HEK293 (cell line): ENCODE measurements at regions not wholly inside any gene's neighbourhood (a gene's known extent, or its start where the extent isn't known, plus 50 kb on each side); places are given as distances from the start of the nearest gene placed in this dataset.

Experiments used
- BCL11B ChIP-seq: fragments of 450-650 bp; formaldehyde crosslinking; IDR thresholded peaks from 2 replicates; pipeline ENCODE4 v1.5.1; 2016; ENCODE audit warnings: low read depth, missing biosample characterization, missing genetic modification characterization
- ZNF776 ChIP-seq: fragments of 450-650 bp; formaldehyde crosslinking; IDR thresholded peaks from 2 replicates; pipeline ENCODE4 v1.5.0; 2017; ENCODE audit warnings: missing biosample characterization, missing genetic modification characterization, borderline replicate concordance
- TF ChIP-seq, protein P1 (sequence below): fragments of 450-650 bp; formaldehyde crosslinking; IDR thresholded peaks from 2 replicates; pipeline ENCODE4 v1.5.1; 2016; ENCODE audit warnings: missing biosample characterization, missing genetic modification characterization

DNA sequence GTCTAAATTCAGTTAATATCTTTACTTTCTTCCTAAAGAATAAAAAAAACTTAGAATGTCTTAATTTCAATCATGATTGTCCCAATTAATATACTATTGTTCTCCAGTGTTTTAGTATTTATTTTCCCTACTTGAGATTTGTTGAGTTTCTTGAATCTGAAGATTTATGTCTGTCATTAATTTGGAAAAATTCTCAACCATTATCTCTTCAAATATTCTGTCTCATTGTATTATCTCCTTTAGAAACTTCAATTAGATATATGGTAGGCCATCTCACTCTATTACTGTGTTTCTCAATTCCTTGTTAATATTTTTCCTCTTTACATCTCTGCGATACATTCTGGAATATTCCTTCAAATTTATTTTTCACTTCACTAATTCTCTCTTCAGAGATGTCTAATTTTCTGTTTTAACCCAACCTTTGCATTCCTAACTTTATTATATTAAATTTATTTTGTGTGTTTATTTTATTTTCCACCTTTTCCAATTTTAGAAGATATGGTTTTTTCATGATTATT, 268.6 kb downstream of the QKI start:
- no peak for TF ChIP-seq ZNF776 (tag by site-specific recombination)
- no peak for TF ChIP-seq BCL11B (tag by site-specific recombination)
- TF ChIP-seq, protein P1, sequence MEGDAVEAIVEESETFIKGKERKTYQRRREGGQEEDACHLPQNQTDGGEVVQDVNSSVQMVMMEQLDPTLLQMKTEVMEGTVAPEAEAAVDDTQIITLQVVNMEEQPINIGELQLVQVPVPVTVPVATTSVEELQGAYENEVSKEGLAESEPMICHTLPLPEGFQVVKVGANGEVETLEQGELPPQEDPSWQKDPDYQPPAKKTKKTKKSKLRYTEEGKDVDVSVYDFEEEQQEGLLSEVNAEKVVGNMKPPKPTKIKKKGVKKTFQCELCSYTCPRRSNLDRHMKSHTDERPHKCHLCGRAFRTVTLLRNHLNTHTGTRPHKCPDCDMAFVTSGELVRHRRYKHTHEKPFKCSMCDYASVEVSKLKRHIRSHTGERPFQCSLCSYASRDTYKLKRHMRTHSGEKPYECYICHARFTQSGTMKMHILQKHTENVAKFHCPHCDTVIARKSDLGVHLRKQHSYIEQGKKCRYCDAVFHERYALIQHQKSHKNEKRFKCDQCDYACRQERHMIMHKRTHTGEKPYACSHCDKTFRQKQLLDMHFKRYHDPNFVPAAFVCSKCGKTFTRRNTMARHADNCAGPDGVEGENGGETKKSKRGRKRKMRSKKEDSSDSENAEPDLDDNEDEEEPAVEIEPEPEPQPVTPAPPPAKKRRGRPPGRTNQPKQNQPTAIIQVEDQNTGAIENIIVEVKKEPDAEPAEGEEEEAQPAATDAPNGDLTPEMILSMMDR (tag by site-specific recombination): no peak
